ENCODE measurements at regions not wholly inside any gene's neighbourhood (a gene's known extent, or its start where the extent isn't known, plus 50 kb on each side); places are given as distances from the start of the nearest gene placed in this dataset.

DNA sequence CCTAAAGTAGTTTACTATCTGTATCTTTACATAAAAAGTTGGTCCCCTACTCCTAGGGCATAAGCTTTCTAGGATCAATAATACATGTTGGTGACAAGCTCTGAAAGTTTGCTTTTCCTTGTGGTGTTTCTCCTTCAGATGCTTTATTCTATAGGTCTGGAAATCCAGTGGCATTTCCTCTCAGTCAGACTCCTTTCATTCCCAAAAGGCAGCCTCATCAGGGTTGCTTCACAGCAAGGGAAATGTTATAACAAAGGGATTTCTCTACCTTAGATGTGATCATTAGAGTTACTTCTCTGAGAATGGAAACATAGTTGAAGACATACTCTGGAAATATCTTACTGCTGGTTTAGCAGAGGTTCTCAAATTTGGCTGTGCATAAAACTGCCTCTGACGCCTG is 1072.4 kb upstream of the ZEB2 start:
- POLR2A ChIA-PET: no interaction called here
- CTCF ChIA-PET: interaction anchor here (1.0 to 1.5 kb wide), 2 partner anchors 11 to 64 kb away, joined by 3 read pairs; no protein-coding TSS in a partner anchor
- no peak for DNase-seq (ENCODE audit: extremely low spot score)
- TF ChIP-seq, protein P1, sequence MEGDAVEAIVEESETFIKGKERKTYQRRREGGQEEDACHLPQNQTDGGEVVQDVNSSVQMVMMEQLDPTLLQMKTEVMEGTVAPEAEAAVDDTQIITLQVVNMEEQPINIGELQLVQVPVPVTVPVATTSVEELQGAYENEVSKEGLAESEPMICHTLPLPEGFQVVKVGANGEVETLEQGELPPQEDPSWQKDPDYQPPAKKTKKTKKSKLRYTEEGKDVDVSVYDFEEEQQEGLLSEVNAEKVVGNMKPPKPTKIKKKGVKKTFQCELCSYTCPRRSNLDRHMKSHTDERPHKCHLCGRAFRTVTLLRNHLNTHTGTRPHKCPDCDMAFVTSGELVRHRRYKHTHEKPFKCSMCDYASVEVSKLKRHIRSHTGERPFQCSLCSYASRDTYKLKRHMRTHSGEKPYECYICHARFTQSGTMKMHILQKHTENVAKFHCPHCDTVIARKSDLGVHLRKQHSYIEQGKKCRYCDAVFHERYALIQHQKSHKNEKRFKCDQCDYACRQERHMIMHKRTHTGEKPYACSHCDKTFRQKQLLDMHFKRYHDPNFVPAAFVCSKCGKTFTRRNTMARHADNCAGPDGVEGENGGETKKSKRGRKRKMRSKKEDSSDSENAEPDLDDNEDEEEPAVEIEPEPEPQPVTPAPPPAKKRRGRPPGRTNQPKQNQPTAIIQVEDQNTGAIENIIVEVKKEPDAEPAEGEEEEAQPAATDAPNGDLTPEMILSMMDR (IDR thresholded peaks at IDR 0.05; ENCODE audit: control extremely low read depth, extremely low read depth, low read depth, missing control alignments): no peak

DNA sequence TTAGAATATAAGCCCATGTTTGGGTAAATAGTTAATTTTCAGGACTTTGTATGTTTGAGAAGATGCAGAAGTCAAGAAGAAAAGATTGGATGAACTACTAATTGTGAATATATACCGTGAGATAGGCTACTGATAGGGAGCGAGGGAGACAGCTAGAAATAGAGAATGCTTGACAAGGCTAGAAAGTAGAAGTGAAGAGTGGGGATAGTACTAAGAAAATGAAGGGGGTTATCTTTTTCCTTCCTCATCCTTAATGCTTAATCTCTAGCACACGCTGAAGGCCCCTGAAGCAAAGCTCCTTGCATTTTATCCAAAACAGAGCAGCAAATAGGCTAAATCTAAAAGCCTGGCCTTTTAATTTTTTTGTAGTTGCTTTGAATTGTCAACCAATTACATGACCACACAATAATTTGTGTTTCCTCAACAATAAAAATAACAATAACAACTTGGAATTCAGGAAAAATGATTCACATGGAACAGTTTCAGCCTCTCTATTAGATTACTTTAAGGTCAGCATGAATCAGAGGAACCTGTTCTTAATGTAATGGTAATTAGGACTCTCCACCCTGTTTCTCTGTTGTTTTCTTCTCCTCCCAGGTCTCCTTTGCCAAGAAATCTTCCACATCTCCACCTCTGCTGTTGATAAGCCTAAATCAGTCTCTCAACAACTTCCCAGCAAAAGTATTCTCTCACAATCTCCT is 1071.3 kb upstream of the ZEB2 start:
- ChIA-PET CTCF (interaction anchor here (1.0 to 1.7 kb wide), 3 partner anchors 9 to 65 kb away, joined by 3 to 5 read pairs (median 3); no protein-coding TSS in a partner anchor), POLR2A (no interaction called here)

DNA sequence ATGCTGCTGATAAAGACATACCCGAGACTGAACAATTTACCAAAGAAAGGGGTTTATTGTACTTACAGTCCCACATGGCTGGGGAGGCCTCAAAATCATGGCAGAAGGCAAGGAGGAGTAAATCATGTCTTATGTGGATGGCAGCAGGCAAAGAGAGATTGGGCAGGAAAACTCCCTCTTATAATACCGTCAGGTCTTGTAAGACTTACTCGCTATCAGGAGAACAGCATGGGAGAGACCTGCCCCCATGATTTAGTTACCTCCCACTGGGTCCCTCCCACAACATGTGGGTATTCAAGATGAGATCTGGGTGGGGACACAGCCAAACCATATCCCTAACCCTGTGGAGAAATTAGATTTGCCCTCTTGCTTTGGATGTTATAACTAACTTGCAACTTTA is 1068.0 kb upstream of the ZEB2 start:
- CTCF ChIA-PET: interaction anchor here (1.2 kb wide), 1 partner anchor 11 kb away, joined by 3 read pairs; no protein-coding TSS in a partner anchor
- POLR2A ChIA-PET: no interaction called here
- TF ChIP-seq, protein P1 (IDR thresholded peaks at IDR 0.05; ENCODE audit: control extremely low read depth, extremely low read depth, low read depth, missing control alignments): no peak

More for the DNA sequence above, 1071.3 kb upstream of the ZEB2 start:
- no peak for DNase-seq (ENCODE audit: extremely low spot score)
- TF ChIP-seq, protein P1 (IDR thresholded peaks at IDR 0.05; ENCODE audit: control extremely low read depth, extremely low read depth, low read depth, missing control alignments): no peak

DNA sequence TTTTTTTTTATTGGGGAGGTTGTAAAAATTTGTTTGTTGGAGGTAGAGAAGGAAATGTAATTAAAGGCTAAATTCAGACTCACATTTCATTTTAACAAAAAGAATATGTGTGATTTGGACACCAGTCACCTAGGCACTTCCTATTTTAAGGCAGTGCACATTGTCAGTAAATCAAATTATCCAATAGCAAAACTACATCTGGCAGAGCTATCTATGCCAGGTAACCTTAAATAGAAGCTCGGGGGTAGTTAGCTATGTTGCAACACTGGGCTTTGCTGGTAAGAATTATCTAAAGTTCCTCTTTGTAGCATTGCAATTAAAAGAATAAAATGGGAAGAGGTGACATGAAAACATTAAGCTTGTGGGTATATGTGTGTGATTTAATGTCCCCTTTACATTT is 1064.4 kb upstream of the ZEB2 start:
- TF ChIP-seq, protein P1 (IDR thresholded peaks at IDR 0.05; ENCODE audit: control extremely low read depth, extremely low read depth, low read depth, missing control alignments): no peak

More for the DNA sequence above, 1068.0 kb upstream of the ZEB2 start:
- DNase-seq (ENCODE audit: extremely low spot score): no peak

DNA sequence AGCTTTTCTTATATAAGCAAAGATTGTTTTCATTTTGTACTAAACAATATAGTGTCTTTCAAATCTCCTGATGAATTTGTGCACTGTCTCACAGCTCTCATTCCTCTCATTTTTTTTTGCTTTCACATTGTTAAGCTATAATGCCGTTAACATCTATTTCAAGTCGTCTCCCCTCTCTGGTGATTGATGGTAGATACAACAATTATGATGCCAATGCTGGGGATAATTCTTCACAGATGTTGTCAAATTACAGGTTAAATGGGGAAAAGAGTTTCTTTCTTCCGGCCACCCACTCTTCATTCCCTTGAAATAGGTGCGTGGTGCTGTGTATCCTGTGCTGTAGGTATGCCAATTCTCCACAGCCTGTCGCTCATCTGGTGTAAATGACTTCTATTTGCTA is 1053.7 kb upstream of the ZEB2 start:
- TF ChIP-seq, protein P1 (IDR thresholded peaks at IDR 0.05; ENCODE audit: control extremely low read depth, extremely low read depth, low read depth, missing control alignments): no peak
- DNase-seq (ENCODE audit: extremely low spot score): no peak
- CTCF ChIA-PET: no interaction called here
- POLR2A ChIA-PET: no interaction called here

More for the DNA sequence above, 1064.4 kb upstream of the ZEB2 start:
- DNase-seq (ENCODE audit: extremely low spot score): no peak
- ChIA-PET POLR2A (no interaction called here), CTCF (no interaction called here)

DNA sequence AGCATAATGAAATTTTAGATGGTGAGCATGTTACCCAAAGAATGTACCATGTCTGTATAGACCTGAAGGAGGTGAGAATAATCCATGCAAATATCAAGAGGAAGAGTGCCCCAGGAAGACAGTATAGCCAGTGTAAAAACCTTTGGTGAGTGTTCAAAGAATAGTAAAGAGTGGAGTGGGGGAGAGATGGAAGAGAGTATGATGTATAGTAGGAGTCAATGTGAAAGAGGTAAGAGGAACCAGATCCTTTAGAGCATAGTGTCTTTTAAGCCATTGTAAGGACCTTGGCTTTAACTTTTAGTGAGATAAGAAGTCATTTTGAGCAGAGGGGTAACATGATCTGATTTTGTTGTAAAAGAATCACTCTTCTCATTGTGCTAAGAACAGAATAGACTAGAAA is 1052.3 kb upstream of the ZEB2 start:
- ChIA-PET CTCF (no interaction called here), POLR2A (interaction anchor here (0.6 kb wide), 1 partner anchor 85 kb away, joined by 7 read pairs; no protein-coding TSS in a partner anchor)
- TF ChIP-seq, protein P1 (IDR thresholded peaks at IDR 0.05; ENCODE audit: control extremely low read depth, extremely low read depth, low read depth, missing control alignments): no peak
- no peak for DNase-seq (ENCODE audit: extremely low spot score)
